Caco-2 (cell line): ENCODE measurements at regions not wholly inside any gene's neighbourhood (a gene's known extent, or its start where the extent isn't known, plus 50 kb on each side); places are given as distances from the start of the nearest gene placed in this dataset.

ENCODE experiments used
- BruUV-seq: library from RNA; stranded (reverse); fragments of 400-500 nt; replicated peaks from 2 replicates; lab custom pipeline; 2021; lab: Mats Ljungman, UMichigan
- CTCF ChIA-PET: fragments of 300-600 bp; sonication (Branson Sonifier 250); formaldehyde crosslinking; loops from one replicate; lab custom pipeline; 2022; ENCODE audit warnings: antibody characterized with exemption; lab: Charles Lee
- POLR2A ChIA-PET: fragments of 300-600 bp; sonication (Branson Sonifier 250); formaldehyde crosslinking; loops from one replicate; lab custom pipeline; 2022; ENCODE audit warnings: antibody characterized with exemption; lab: Charles Lee
- DNase-seq, 2 experiments: peaks; one replicate each; pipeline versions ENCODE4 v3.0.0 to v3.0.0-alpha.2; 2020 to 2022
- H3K27me3 ChIP-seq: replicated peaks from 2 replicates; pipeline ENCODE4 v1.6.0; 2011; ENCODE audit warnings: low read length; ENCODE audit not compliant: control insufficient read depth, insufficient read depth
- H3K36me3 ChIP-seq: 2 replicates; pipeline ENCODE4 v1.5.1; 2011; ENCODE audit warnings: low read length; ENCODE audit not compliant: control insufficient read depth, insufficient read depth
- H3K4me1 ChIP-seq: fragments of 250-450 bp; sonication (Bioruptor Pico); 2 replicates; pipeline ENCODE4 v1.5.1; 2020; ENCODE audit warnings: mild to moderate bottlenecking
- H3K4me3 ChIP-seq: 2 replicates; pipeline ENCODE4 v1.5.1; 2011; ENCODE audit warnings: low read depth, mild to moderate bottlenecking, control low read depth, low read length
- H3K9me3 ChIP-seq: fragments of 250-450 bp; sonication (Bioruptor Pico); 2 replicates; pipeline ENCODE4 v1.5.1; 2020; ENCODE audit warnings: mild to moderate bottlenecking, moderate library complexity
- H3K27ac Mint-ChIP-seq: one replicate; pipeline ENCODE4 v1.8.0; 2022; ENCODE audit warnings: mixed read lengths; ENCODE audit not compliant: unreplicated experiment
- H3K27me3 Mint-ChIP-seq: one replicate; pipeline ENCODE4 v1.8.0; 2022; ENCODE audit warnings: mixed read lengths; ENCODE audit not compliant: insufficient read depth, unreplicated experiment
- H3K36me3 Mint-ChIP-seq: one replicate; pipeline ENCODE4 v1.8.0; 2022; ENCODE audit warnings: mild to moderate bottlenecking, mixed read lengths; ENCODE audit not compliant: insufficient read depth, unreplicated experiment
- H3K4me1 Mint-ChIP-seq: one replicate; pipeline ENCODE4 v1.8.0; 2022; ENCODE audit warnings: low read depth, mixed read lengths; ENCODE audit not compliant: unreplicated experiment
- H3K4me3 Mint-ChIP-seq: one replicate; pipeline ENCODE4 v1.8.0; 2022; ENCODE audit warnings: mild to moderate bottlenecking, moderate library complexity, mixed read lengths; ENCODE audit not compliant: unreplicated experiment
- H3K9me3 Mint-ChIP-seq: one replicate; pipeline ENCODE4 v1.8.0; 2022; ENCODE audit warnings: mixed read lengths; ENCODE audit not compliant: unreplicated experiment
- intact Hi-C: fragments of 100-400 bp; cut with micrococcal nuclease; formaldehyde crosslinking; loops from one replicate; pipeline ENCODE4 v1.10.0; 2022; ENCODE audit not compliant: unreplicated experiment
- TF ChIP-seq, protein P1 (sequence below), 2 experiments: fragments of 200-600 bp in 1 of 2; IDR thresholded peaks; 1 replicate in 1 of 2; 2 replicates in 1 of 2; pipeline versions ENCODE4 v1.5.1 to v1.8.0; 2011 to 2022; ENCODE audit warnings: antibody characterized with exemption in 1 of 2, control low read depth in 1 of 2, inconsistent platforms in 1 of 2, low read depth in 1 of 2, low read length in 1 of 2, mild to moderate bottlenecking in 1 of 2, moderate library complexity in 1 of 2; ENCODE audit not compliant: insufficient read depth in 1 of 2, severe bottlenecking in 1 of 2, unreplicated experiment in 1 of 2

- H3K36me3 ChIP-seq: no peaks in the 10 kb centered on the region
- H3K4me1 ChIP-seq: no peaks in the 10 kb centered on the region
- H3K4me3 ChIP-seq: no peak overlapping the region
- H3K27me3 ChIP-seq: no peaks in the 10 kb centered on the region
- TF ChIP-seq, protein P1, sequence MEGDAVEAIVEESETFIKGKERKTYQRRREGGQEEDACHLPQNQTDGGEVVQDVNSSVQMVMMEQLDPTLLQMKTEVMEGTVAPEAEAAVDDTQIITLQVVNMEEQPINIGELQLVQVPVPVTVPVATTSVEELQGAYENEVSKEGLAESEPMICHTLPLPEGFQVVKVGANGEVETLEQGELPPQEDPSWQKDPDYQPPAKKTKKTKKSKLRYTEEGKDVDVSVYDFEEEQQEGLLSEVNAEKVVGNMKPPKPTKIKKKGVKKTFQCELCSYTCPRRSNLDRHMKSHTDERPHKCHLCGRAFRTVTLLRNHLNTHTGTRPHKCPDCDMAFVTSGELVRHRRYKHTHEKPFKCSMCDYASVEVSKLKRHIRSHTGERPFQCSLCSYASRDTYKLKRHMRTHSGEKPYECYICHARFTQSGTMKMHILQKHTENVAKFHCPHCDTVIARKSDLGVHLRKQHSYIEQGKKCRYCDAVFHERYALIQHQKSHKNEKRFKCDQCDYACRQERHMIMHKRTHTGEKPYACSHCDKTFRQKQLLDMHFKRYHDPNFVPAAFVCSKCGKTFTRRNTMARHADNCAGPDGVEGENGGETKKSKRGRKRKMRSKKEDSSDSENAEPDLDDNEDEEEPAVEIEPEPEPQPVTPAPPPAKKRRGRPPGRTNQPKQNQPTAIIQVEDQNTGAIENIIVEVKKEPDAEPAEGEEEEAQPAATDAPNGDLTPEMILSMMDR (IDR thresholded peaks at IDR 0.05; ENCODE audit: insufficient read depth in 1 of 2, low read depth in 1 of 2, low read length in 1 of 2, severe bottlenecking in 1 of 2, unreplicated experiment in 1 of 2): no peak
- no peak for DNase-seq
- BruUV-seq: no TSS peak
- Mint-ChIP-seq H3K27ac (no peak overlapping the region), H3K4me1 (no peaks in the 10 kb centered on the region), H3K9me3 (no peaks in the 10 kb centered on the region), H3K36me3 (no peaks in the 10 kb centered on the region), H3K4me3 (no peak overlapping the region), H3K27me3 (no peaks in the 10 kb centered on the region)
- H3K9me3 ChIP-seq: no peaks in the 10 kb centered on the region
- CTCF ChIA-PET: no interaction called here
- intact Hi-C loops: no loop called here
- POLR2A ChIA-PET: no interaction called here
Observed at GRCh38 chr1:65504263-65504662, 83.8 kb downstream of the LEPR start.

- Histone ChIP-seq H3K9me3 (no peaks in the 10 kb centered on the region), H3K4me3 (no peak overlapping the region), H3K36me3 (no peaks in the 10 kb centered on the region), H3K27me3 (no peaks in the 10 kb centered on the region), H3K4me1 (no peaks in the 10 kb centered on the region)
- Mint-ChIP-seq H3K4me3 (no peak overlapping the region), H3K27me3 (no peaks in the 10 kb centered on the region), H3K27ac (no peak overlapping the region), H3K36me3 (no peaks in the 10 kb centered on the region), H3K9me3 (no peaks in the 10 kb centered on the region), H3K4me1 (no peaks in the 10 kb centered on the region)
- no peak for DNase-seq
- CTCF ChIA-PET: no interaction called here
- intact Hi-C loops: no loop called here
- POLR2A ChIA-PET: no interaction called here
- TF ChIP-seq, protein P1 (IDR thresholded peaks at IDR 0.05; ENCODE audit: insufficient read depth in 1 of 2, low read depth in 1 of 2, low read length in 1 of 2, severe bottlenecking in 1 of 2, unreplicated experiment in 1 of 2): no peak
- BruUV-seq: no TSS peak
Observed at GRCh38 chr1:65505547-65506300, 85.3 kb downstream of the LEPR start.

- CTCF ChIA-PET: no interaction called here
- TF ChIP-seq, protein P1 (IDR thresholded peaks at IDR 0.05; ENCODE audit: insufficient read depth in 1 of 2, low read depth in 1 of 2, low read length in 1 of 2, severe bottlenecking in 1 of 2, unreplicated experiment in 1 of 2): no peak
- POLR2A ChIA-PET: no interaction called here
- Histone ChIP-seq H3K27me3 (no peaks in the 10 kb centered on the region), H3K4me3 (no peak overlapping the region), H3K36me3 (no peaks in the 10 kb centered on the region), H3K4me1 (no peaks in the 10 kb centered on the region), H3K9me3 (no peaks in the 10 kb centered on the region)
- no TSS peak for BruUV-seq
- intact Hi-C loops: no loop called here
- H3K4me3 Mint-ChIP-seq: no peak overlapping the region
- no peaks in the 10 kb centered on the region for H3K4me1 Mint-ChIP-seq
- no peaks in the 10 kb centered on the region for H3K36me3 Mint-ChIP-seq
- H3K27ac Mint-ChIP-seq: no peak overlapping the region
- H3K9me3 Mint-ChIP-seq: no peaks in the 10 kb centered on the region
- no peaks in the 10 kb centered on the region for H3K27me3 Mint-ChIP-seq
- no peak for DNase-seq
Observed at GRCh38 chr1:65508051-65508450, 87.6 kb downstream of the LEPR start.
